Medulla oblongata (tissue), 1 donor: ENCODE measurements at regions not wholly inside any gene's neighbourhood (a gene's known extent, or its start where the extent isn't known, plus 50 kb on each side); places are given as distances from the start of the nearest gene placed in this dataset.
"Not testable (repeated sequence)": the region's sequence is repeated elsewhere in the genome, so short reads cannot be mapped to it uniquely, and the experiment has no call there.

Experiments used
- DNase-seq: peaks from one replicate; pipeline ENCODE4 v3.0.0-alpha.2; 2015; ENCODE audit errors: extremely low spot score

DNA sequence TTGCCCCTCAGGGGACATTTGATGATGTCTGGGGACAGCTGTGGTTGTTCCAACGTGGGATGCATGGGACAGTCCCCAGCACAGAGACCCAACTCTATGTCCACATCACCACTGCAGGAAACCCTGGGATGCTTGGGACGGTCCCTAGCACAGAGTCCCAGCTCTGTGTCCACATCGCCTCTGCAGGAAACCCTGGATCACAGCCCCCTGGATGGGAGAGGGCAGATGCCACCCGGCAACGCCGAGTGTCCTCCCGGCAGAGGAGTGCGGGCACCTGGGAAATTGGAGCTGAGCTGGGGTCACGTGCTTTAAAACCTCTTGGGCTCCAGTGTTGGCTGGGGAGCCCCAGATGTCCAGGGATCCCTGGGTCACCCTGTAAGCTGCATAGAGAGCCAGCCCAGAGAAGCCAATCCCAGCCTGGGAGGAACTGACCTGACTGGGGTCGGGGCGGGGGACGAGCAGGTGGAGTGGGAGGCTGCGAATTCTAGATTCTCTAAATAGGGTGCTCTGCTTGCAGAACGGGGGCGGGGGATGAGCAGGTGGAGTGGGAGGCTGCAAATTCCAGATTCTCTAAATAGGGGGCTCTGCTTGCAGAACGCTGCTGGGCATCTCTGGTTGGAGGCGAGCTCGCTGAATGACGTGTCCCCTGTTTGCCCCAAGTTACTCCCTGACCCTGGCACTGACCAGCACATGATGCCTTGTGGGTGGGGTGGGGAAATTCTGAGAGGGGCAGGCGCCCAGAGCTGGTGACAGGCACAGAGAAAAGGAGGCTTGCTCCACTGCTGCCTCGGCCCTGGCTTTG is 1197.8 kb downstream of the BRD1 start:
- DNase-seq, result peak; percentile 85

GRCh38 chr22:48628891-48629543 is 1198.7 kb downstream of the BRD1 start:
- no peak for DNase-seq

DNA sequence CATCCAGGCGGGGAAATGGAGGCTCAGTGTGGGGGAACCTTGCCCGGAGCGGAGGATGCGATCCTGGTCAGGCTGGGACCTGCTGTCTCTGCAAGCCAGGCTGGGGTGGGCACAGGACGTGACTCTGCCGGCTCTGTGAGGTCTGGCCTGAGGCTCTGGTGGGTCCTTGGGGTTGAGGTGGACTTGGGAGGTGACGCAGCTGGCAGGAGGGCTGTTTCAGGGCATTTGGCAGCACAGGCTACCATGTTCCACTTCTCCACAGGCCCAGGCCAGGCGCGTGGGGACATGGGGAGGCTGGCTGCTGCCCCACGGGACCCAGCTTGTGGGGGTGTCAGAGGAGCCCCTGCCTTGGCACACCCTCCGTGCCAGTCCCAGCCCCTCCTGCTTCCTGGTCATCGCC is 1199.7 kb downstream of the BRD1 start:
- DNase-seq, result no peak

GRCh38 chr22:48627203-48627602 is 1200.5 kb downstream of the BRD1 start:
- DNase-seq, result peak; percentile 48

- DNase-seq, result no peak
Measured at GRCh38 chr22:48624401-48624800, 1203.3 kb downstream of the BRD1 start.

DNA sequence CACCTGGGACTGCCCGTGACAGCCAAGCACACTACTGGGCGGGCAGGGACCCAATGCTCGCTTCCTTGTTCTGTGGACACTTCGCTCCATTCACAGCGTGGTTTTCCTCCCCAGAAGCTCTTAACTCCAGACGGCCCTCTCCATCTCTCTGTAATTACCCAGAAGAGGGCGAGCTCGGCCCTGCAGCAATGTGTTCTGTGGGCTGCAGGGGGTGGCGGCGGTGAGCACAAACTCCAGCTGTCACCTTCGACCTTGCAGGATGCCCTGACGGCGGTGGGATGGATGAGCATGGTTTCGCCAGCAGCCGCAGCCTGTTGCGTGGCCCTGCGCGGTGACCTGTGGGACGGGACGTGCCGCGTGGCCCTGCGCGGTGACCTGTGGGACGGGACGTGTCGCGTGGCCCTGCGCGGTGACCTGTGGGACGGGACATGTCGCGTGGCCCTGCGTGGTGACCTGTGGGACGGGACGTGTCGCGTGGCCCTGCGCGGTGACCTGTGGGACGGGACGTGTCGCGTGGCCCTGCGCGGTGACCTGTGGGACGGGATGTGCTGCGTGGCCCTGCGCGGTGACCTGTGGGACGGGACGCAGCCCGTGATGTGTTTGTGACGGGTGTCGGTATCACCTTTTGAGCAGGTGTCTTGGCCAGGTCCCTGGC is 1204.7 kb downstream of the BRD1 start:
- no peak for DNase-seq

- DNase-seq, result no peak
Measured at GRCh38 chr22:48621085-48621484, 1206.6 kb downstream of the BRD1 start.

DNA sequence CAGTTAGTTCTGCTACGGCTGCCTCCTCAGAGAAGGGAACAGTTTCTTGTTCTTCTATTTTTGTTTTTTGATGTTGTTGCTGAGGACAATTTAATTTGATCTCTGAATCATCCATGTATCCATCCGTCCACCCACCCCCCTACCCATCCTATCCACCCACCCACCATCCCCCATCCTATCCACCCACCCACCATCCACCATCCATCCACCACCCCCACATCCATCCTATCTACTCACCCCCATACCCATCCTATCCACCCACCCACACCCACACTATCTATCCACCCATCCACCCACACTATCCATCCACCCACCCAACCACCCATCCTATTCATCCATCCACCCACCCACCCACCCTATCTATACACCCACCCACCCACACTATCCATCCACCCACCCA is 1207.2 kb downstream of the BRD1 start:
- DNase-seq, result not testable (repeated sequence)

- no peak for DNase-seq
Measured at GRCh38 chr22:48619721-48620120, 1208.0 kb downstream of the BRD1 start.

DNA sequence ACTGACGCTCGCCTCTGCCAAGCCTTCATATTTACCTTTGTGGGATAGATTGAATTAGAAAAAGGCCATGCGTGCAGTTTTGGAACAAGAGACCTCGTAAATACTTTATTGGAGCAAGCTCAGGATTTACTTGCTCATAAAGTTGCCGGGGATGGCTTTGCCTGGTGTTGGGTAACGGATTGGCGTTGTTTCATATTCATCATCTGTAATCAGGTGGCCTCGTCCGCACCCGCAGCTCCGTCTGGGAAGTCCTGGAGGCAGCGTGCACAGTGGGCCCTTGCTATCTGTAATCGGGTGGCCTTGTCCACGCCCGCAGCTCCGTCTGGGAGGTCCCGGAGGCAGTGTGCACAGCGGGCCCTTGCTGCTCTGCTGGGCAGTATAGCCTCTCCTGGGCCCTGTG is 1209.3 kb downstream of the BRD1 start:
- DNase-seq, result no peak

DNA sequence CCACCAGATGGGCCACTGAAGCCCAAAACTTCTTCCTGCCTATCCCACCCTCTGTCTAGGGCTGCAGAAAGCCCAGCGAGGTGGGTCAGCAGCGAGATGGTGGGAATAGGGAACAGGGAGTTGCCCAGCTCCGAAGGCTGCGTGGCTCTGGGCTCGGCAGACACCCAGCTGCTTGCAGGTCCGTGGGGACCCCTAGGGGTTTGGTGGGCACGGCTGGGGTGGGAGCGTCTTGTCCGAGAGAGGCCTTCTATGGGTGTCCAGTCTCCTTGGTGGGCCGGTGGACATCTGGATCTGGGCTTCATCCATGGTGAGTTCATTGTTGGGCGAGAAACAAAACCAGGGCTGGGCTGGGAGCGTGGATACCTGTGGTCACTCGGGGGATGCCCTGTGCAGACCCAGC is 1211.0 kb downstream of the BRD1 start:
- no peak for DNase-seq

DNA sequence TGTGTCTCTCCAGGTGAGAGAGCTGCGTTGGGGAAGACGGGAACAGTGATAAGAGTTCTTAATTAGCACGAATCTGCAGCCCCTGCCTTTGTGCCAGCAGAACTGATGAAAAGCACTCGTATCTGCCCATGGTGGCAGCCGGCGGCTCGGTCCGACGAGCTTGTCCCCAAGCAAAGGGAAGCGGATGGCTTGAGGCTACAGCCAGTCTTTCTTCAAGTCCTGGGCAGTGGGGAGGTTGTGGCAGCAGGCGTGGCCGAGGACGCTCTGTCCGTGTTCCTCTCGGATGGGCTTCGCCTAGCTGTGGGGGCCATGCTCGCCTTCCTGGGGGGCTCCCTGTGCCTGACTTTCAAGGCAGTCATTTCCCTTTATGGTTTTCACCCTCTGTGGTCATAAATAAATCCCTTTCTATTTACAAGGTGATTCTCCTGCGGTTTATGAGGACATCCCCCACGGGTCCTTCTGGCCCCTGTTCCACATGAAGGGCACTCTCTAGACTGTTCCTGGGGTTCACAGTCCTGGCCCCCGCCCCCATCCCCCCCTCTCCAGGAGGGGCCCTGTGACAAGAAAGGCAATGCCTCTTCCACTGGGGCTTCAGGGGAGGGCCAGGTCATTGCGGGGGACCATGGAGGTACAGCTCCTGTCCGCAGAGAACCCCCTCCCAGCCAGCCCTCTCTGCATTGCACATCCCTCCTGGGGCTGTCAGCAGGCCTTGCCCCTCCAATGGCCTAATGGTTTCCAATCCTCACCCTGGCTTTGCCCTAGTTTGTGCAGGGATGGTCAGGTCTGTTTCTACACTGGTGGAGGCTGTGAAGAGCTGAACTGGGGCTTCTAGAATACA is 1212.3 kb downstream of the BRD1 start:
- no peak for DNase-seq

DNA sequence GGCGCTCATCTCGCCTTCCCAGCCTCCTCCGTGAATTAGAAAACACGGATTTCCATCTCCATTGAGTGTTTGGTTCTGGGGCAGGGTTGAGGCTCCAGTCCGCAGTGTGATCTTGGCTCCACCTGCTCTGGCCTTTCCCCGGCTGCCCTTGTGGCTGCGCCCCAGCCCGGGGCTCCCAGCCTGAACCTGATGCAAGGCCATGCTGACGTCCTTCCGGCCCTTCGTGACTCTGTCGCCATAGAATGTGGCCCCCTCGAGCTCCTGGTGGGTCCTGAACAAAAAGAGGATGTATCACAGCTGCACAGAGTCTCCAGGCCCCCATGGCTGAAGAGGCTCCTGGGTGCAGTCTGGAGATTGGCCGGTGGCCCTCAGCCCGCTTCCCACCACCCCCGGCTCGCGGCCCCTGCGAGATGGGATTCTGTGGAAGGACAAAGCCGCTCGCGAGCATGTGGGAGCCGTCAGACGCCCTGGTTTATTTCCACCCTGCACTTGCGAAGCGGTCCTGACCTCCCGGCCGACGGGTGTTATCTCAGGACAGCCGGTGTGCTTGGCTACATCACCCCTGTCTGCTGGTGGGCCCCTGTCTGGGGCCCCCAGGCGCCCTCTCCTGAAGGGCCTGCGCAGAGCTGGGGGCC is 1214.0 kb downstream of the BRD1 start:
- no peak for DNase-seq

GRCh38 chr22:48612077-48612995 is 1215.3 kb downstream of the BRD1 start:
- DNase-seq, result no peak

- DNase-seq, result no peak
Measured at GRCh38 chr22:48609279-48609865, 1218.3 kb downstream of the BRD1 start.

- no peak for DNase-seq
Measured at GRCh38 chr22:48607901-48608662, 1219.6 kb downstream of the BRD1 start.

- no peak for DNase-seq
Measured at GRCh38 chr22:48606684-48607307, 1220.9 kb downstream of the BRD1 start.

- no peak for DNase-seq
Measured at GRCh38 chr22:48605856-48606481, 1221.7 kb downstream of the BRD1 start.
